Right cardiac atrium (tissue), 5 donors: ENCODE measurements at regions not wholly inside any gene's neighbourhood (a gene's known extent, or its start where the extent isn't known, plus 50 kb on each side); places are given as distances from the start of the nearest gene placed in this dataset.

Experiments
- ATAC-seq, 2 donors: fragments of 200-7000 bp; cut with Tn5 transposase; one replicate each; pipeline versions ENCODE4 v1.8.0 to v1.9.1; 2020; ENCODE audit warnings: moderate library complexity in 2 of 2, mild to moderate bottlenecking in 1 of 2
- DNase-seq, 3 donors: peaks; one replicate each; pipeline ENCODE4 v3.0.0-alpha.2; 2020
- H3K27ac ChIP-seq: one replicate; pipeline ENCODE4 v1.5.1; 2013; ENCODE audit warnings: mild to moderate bottlenecking, low read length, control low read depth, moderate library complexity
- H3K27me3 ChIP-seq: one replicate; pipeline ENCODE4 v1.6.1; 2013; ENCODE audit not compliant: control insufficient read depth, insufficient read depth
- H3K4me1 ChIP-seq: one replicate; pipeline ENCODE4 v1.6.1; 2013; ENCODE audit warnings: low read length; ENCODE audit not compliant: control insufficient read depth, insufficient read depth
- H3K4me3 ChIP-seq: one replicate; pipeline ENCODE4 v1.5.1; 2013; ENCODE audit warnings: low read length, control low read depth
- H3K9me3 ChIP-seq: one replicate; pipeline ENCODE4 v1.6.1; 2013; ENCODE audit warnings: low read length; ENCODE audit not compliant: control insufficient read depth
- WGBS: extraction: QIAGEN DNeasy Blood & Tissue Kit; methylation state at CpG from one replicate; pipeline ENCODE4 v1.1.7; 2013; 5-methylcytosine and 5-hydroxymethylcytosine counted together
- intact Hi-C, 4 donors: fragments of 100-400 bp; cut with DNase I; formaldehyde crosslinking; loops; one replicate each; pipeline versions ENCODE4 v1.11.0 to v1.14.0; 2022 to 2023
- donor health status: healthy with polysubstance abuse.
- donor health status: DM: no; HTN: yes; CAD: no.
- donor health status: DM: no; HTN: no; CAD: no.
- donor health status: DM: no; HTN: yes; CAD: no; lungs with severe emphysema.
- donor health status: DM: yes; HTN: yes; CAD: no.

DNA sequence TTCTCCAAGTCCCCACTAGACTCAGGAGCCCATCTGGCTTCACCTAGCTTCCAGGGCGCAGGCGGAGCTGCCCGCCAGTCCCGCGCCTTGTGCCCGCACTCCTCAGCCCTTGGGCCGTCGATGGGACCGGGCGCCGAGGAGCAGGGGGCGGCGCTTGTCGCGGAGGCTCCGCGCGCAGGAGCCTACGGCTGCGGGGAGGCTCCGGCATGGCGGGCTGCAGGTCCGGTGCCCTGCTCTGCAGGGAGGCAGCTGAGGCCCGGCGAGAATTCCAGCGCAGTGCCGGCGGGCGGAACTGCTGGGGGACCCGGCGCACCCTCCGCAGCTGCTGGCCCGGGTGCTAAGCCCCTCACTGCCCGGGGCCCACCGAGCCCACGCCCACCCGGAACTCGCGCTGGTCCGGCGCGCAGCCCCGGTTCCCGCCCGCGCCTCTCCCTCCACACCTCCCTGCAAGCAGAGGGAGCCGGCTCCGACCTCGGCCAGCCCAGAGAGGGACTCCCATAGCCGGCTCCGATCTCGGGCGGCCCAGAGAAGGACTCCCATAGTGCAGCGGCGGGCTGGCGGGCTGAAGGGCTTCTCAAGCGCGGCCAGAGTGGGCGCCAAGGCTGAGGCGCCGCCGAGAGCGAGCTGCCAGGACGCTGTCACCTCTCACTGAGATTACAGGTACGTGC lies 78.1 kb upstream of the PJA2 start:
- intact Hi-C loops = no loop called here
- no peak for ATAC-seq
- WGBS = 97% methylated on average over 65 of the region's 65 CpGs
- Histone ChIP-seq H3K27ac (no peak overlapping the region), H3K27me3 (no peaks in the 10 kb centered on the region), H3K4me1 (peaks cover 4% of the 10 kb centered on the region), H3K4me3 (no peak overlapping the region), H3K9me3 (no peaks in the 10 kb centered on the region)
- DNase-seq = peak in 2 of 3 donors; percentile 40 to 48

DNA sequence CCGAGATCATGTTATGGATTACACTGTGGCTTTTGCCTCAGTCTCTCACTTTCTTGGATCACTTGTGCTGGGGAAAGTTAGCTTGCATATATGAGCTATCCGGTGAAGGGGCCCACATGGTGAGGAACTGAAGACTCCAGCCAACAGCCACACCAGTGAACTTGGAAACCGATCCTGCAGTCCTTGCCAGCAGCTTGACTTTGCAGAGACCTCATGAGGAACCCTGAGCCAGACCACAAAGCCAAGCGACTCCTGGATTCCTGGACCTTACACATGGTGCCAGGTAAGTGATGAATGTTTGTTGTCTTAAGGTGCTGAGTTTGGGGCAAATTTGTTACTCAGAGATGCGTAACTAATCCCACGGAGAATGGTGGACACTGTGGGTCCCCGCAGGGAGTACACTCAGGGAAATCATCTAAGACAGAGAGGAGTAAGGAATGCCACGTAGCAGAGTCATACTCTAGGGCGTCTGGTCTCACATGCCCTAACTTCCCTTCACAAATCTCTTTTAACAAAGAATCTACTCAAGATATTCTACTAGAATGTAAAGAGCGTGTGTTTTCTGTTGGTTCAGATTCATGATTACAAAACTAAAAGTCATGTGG lies 76.5 kb upstream of the PJA2 start:
- WGBS = 65% methylated on average over 10 of the region's 10 CpGs
- DNase-seq (peak; percentile 50 to 78 (median 75)), ATAC-seq (peak; percentile 76 to 88)
- H3K4me1 ChIP-seq = peaks cover 4% of the 10 kb centered on the region
- H3K27ac ChIP-seq = no peak overlapping the region
- H3K27me3 ChIP-seq = no peaks in the 10 kb centered on the region
- intact Hi-C loops = no loop called here
- no peaks in the 10 kb centered on the region for H3K9me3 ChIP-seq
- H3K4me3 ChIP-seq = no peak overlapping the region

DNA sequence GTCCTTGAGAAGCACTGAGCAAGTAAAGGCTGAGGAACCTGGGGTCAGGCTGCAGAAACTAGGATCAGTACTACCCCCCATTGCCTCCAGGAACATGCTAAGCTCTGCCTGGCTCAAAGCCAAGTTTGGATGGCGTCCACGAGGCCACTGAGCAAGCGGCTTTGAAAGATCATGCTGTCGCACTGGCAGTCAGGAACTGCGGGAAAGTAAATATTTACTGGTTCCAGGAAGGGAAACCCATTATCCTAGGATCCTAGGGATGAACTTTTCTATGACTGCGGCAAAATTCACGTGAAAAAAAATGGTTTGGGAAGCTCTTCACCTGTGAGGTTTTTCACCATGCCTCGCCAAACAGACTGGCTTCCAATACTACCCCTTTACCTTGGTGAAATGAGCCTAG lies 75.3 kb upstream of the PJA2 start:
- ATAC-seq = peak; percentile 79 to 86
- intact Hi-C loops = no loop called here
- 29% methylated on average over 8 of the region's 8 CpGs for WGBS

DNA sequence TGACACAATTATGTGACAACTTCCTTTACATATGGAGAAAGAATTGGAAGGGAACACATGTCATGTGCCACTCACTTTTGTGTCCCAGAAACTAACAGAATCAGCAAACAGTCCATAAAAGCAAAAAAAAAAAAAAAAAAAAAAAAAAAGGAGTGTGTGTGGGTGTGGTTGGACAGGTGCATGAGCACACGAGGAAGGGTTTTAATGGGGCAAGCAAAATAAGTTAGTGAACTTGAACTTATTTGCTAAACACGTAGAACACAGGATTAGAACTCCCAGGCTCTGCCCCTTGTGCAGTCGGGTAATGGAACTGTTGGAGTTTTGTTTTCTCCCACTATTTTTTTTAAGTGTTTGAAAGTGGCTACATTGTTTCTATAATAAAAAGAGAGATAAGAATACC lies 74.8 kb upstream of the PJA2 start:
- intact Hi-C loops = no loop called here
- Histone ChIP-seq H3K27me3 (no peaks in the 10 kb centered on the region), H3K27ac (no peak overlapping the region), H3K4me3 (no peak overlapping the region), H3K4me1 (peaks cover 4% of the 10 kb centered on the region), H3K9me3 (no peaks in the 10 kb centered on the region)
- 50% methylated on average over 3 of the region's 3 CpGs for WGBS
- ATAC-seq (no peak), DNase-seq (no peak)

More for the DNA sequence above, 75.3 kb upstream of the PJA2 start:
- Histone ChIP-seq H3K4me3 (no peak overlapping the region), H3K9me3 (no peaks in the 10 kb centered on the region), H3K27ac (no peak overlapping the region), H3K27me3 (no peaks in the 10 kb centered on the region), H3K4me1 (peaks cover 4% of the 10 kb centered on the region)
- DNase-seq = peak; percentile 77 to 90 (median 78)

DNA sequence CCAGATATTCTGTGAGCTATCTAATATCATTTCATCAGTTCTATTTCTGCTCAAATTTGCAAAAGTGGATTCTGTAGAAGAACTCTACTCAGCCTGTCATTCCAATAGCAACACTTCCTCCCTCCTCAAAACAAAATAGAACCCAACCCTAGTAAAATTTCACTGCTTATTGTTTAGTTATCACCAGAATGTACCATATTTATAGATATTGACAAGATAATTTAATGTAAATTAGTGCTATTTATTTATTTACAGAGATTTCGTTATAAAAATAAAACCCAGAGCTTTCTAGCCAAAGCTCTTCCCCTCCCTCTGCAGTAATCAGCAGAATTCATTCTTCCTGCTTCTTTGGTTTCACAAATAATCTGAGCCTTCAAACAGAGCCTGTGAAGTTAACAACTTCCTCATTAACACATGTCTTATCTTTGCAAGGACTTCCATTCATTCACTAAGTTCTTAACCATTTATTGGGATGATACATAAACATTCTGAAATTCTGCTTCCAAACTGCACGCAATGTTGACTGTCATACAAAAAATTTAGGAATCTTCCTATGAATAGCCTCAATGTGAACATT lies 73.7 kb upstream of the PJA2 start:
- intact Hi-C loops = no loop called here
- WGBS = 51% methylated on average over 2 of the region's 2 CpGs
- ATAC-seq = no peak
- H3K4me3 ChIP-seq = no peak overlapping the region
- no peak overlapping the region for H3K27ac ChIP-seq
- DNase-seq = no peak
- H3K27me3 ChIP-seq = no peaks in the 10 kb centered on the region
- H3K4me1 ChIP-seq = peaks cover 4% of the 10 kb centered on the region
- H3K9me3 ChIP-seq = no peaks in the 10 kb centered on the region

DNA sequence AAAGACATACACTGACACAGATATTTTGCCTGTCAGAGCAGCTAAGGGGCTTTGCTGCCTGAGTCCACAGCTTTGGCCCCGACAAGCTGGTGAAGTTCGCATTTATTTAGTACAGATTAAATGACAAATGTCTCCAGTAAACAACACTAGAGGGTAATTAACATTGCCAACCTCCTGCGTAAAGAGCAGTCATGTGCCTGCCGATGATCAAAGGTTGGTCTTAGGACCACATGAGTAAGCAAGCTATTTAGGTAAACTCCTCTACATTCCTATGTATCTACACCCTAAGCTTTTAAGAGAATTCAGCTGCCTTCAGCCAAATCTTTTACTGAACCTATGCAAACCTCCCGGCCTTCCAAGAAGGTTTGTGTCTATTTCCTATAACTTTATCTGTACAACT lies 73.0 kb upstream of the PJA2 start:
- no peaks in the 10 kb centered on the region for H3K27me3 ChIP-seq
- intact Hi-C loops = no loop called here
- DNase-seq (no peak), ATAC-seq (no peak)
- WGBS = 92% methylated on average over 5 of the region's 5 CpGs
- H3K4me3 ChIP-seq = no peak overlapping the region
- no peaks in the 10 kb centered on the region for H3K9me3 ChIP-seq
- H3K27ac ChIP-seq = no peak overlapping the region
- H3K4me1 ChIP-seq = peaks cover 4% of the 10 kb centered on the region

DNA sequence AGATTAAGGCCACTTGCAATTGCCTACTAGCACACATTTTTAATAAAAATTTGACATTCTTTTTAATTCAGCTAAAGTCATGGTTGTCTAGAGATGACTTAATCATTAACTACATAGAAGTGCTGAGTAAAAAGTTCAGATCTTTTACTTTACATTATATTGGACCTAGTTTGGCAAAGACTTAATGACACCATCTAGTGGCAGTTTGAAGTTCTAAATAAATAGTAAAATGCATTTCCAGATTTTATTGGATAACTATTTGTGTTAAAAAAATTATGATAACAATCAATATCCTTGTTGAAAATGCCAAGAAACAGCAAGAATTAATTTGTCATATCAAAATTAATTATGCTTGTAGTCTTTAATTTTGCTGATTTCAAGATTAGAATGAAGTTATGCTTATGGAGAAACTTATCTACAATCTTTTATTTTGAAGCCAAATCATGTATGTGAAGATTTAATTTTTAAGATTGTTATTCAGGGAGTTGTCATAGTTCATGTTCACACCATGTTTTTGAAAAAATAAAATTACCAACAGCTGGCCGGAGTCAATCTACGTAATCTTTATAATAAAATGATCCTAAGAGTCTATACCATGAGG lies 69.6 kb upstream of the PJA2 start:
- H3K27me3 ChIP-seq = no peaks in the 10 kb centered on the region
- intact Hi-C loops = no loop called here
- DNase-seq (no peak), ATAC-seq (no peak)
- H3K9me3 ChIP-seq = no peaks in the 10 kb centered on the region
- no peak overlapping the region for H3K4me3 ChIP-seq
- H3K4me1 ChIP-seq = no peaks in the 10 kb centered on the region
- 89% methylated on average over 2 of the region's 2 CpGs for WGBS
- no peak overlapping the region for H3K27ac ChIP-seq

DNA sequence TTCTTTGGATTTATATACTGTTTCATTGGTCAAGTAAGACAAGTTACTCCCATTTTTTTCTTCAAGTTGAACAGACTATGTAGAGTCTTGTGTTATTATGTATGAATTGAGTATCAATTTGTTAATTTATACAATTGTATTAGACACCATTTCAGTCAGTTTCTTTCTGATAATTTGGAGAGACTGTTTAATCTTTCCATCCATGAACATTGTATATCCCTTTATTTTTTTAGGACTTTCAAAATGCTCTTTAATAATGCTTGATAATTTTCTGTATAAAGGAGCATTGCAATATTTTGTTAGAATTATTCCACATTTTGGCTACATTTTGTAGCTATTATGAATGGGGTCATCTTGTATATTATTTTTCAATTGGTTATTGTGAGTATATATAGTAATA lies 69.1 kb upstream of the PJA2 start:
- no peak overlapping the region for H3K27ac ChIP-seq
- H3K4me3 ChIP-seq = no peak overlapping the region
- ATAC-seq = no peak
- no peaks in the 10 kb centered on the region for H3K4me1 ChIP-seq
- intact Hi-C loops = no loop called here
- no peaks in the 10 kb centered on the region for H3K9me3 ChIP-seq
- no peak for DNase-seq
- no peaks in the 10 kb centered on the region for H3K27me3 ChIP-seq

DNA sequence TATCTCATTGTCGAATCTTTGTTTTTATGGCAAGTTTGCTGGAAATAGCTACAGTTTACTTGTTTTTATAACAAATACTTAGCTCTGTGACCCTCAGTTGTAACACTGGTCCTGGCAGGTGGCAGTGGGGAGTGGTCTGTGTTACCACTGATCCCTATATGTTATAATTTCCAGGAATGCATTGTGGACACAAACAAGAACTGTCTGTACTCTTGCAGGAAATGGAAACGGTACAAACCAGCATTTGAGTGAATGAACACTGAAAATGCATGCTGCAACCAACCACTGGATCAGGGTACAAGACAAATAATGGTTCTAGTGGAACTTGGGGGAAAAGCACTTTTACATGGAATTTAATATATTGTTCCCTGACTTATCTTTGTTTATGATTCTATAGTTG lies 66.5 kb upstream of the PJA2 start:
- Histone ChIP-seq H3K9me3 (no peaks in the 10 kb centered on the region), H3K4me3 (no peak overlapping the region), H3K27ac (no peak overlapping the region), H3K4me1 (no peaks in the 10 kb centered on the region), H3K27me3 (no peaks in the 10 kb centered on the region)
- no peak for DNase-seq
- no peak for ATAC-seq
- 73% methylated on average over 2 of the region's 2 CpGs for WGBS
- intact Hi-C loops = no loop called here

DNA sequence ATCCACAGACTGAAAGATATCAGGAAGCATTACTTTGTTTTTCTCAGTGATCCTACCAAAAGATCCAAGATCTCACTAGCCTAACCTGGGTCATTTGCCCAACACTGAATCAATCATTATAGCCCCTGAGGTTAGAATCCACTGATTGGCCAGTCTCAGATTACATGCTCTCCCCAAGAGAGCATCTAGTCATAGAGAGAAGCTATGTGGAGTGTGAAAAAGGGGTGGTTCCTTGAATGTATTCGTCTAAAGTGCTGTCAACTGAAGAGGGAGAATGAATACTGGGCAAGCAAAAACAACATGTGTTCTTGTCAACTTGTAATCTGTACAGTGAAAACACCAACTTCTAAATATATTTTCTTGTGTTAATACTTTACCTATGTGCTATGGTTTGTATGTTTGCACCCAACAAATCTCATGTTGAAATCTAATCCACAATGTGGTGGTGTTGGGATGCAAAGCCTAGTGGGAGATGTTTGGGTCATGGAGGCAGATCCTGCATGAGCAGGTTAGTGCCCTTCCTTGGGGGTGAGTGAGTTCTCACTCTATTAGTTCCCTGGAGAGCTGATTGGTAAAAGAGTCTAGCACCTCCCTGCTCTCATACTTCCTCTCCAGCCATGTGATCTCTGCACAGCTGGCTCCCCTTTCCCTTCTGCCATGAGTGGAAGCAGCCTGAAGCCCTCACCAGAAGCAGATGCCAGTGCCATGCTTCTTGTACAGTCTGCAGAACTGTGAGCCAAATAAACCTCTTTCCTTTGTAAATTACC lies 60.3 kb upstream of the PJA2 start:
- Histone ChIP-seq H3K4me1 (no peaks in the 10 kb centered on the region), H3K27me3 (no peaks in the 10 kb centered on the region), H3K27ac (no peak overlapping the region), H3K4me3 (no peak overlapping the region), H3K9me3 (no peaks in the 10 kb centered on the region)
- 63% methylated on average over 1 of the region's 1 CpG for WGBS
- no peak for DNase-seq
- intact Hi-C loops = no loop called here
- ATAC-seq = no peak
